ENCODE measurements at regions not wholly inside any gene's neighbourhood (a gene's known extent, or its start where the extent isn't known, plus 50 kb on each side); places are given as distances from the start of the nearest gene placed in this dataset.
"Not testable (repeated sequence)": the region's sequence is repeated elsewhere in the genome, so short reads cannot be mapped to it uniquely, and the experiment has no call there.

GRCh38 chr14:97994020-97994531 is 1196.9 kb downstream of the VRK1 start:
- Histone ChIP-seq H3K36me3 (ENCODE audit: control insufficient read depth, insufficient read depth, low read length) (no peaks in the 10 kb centered on the region), H3K27me3 (ENCODE audit: control insufficient read depth, insufficient read depth, low read length) (no peaks in the 10 kb centered on the region), H3K9me3 (ENCODE audit: control insufficient read depth, insufficient read depth, low read length) (no peaks in the 10 kb centered on the region), H3K4me1 (ENCODE audit: control insufficient read depth, insufficient read depth, low read length) (no peaks in the 10 kb centered on the region), H3K4me3 (ENCODE audit: low read length) (no peak overlapping the region), H3K27ac (ENCODE audit: low read length) (no peak overlapping the region)
- no CpG with 5 or more reads among the region's 5 CpGs for WGBS (ENCODE audit: insufficient coverage, insufficient read length)
- DNase-seq (ENCODE audit: low read depth, low spot score) = no peak

- no peaks in the 10 kb centered on the region for H3K36me3 ChIP-seq (ENCODE audit: control insufficient read depth, insufficient read depth, low read length)
- H3K9me3 ChIP-seq (ENCODE audit: control insufficient read depth, insufficient read depth, low read length) = no peaks in the 10 kb centered on the region
- no peaks in the 10 kb centered on the region for H3K27me3 ChIP-seq (ENCODE audit: control insufficient read depth, insufficient read depth, low read length)
- no peak overlapping the region for H3K4me3 ChIP-seq (ENCODE audit: low read length)
- H3K27ac ChIP-seq (ENCODE audit: low read length) = no peak overlapping the region
- DNase-seq (ENCODE audit: low read depth, low spot score) = no peak
- H3K4me1 ChIP-seq (ENCODE audit: control insufficient read depth, insufficient read depth, low read length) = no peaks in the 10 kb centered on the region
- no CpG with 5 or more reads among the region's 2 CpGs for WGBS (ENCODE audit: insufficient coverage, insufficient read length)
These were observed 1197.9 kb downstream of the VRK1 start for GRCh38 chr14:97995038-97995437.

GRCh38 chr14:97995531-97995930 is 1198.3 kb downstream of the VRK1 start:
- no peak for DNase-seq (ENCODE audit: low read depth, low spot score)

GRCh38 chr14:98006008-98006407 is 1208.8 kb downstream of the VRK1 start:
- DNase-seq (ENCODE audit: low read depth, low spot score) = no peak
- H3K36me3 ChIP-seq (ENCODE audit: control insufficient read depth, insufficient read depth, low read length) = no peaks in the 10 kb centered on the region
- H3K4me3 ChIP-seq (ENCODE audit: low read length) = no peak overlapping the region
- no peaks in the 10 kb centered on the region for H3K9me3 ChIP-seq (ENCODE audit: control insufficient read depth, insufficient read depth, low read length)
- H3K27ac ChIP-seq (ENCODE audit: low read length) = no peak overlapping the region
- WGBS (ENCODE audit: insufficient coverage, insufficient read length) = 100% methylated on average over 1 of the region's 7 CpGs
- no peaks in the 10 kb centered on the region for H3K27me3 ChIP-seq (ENCODE audit: control insufficient read depth, insufficient read depth, low read length)
- no peaks in the 10 kb centered on the region for H3K4me1 ChIP-seq (ENCODE audit: control insufficient read depth, insufficient read depth, low read length)

More at GRCh38 chr14:97995531-97995930, 1198.3 kb downstream of the VRK1 start:
- H3K36me3 ChIP-seq (ENCODE audit: control insufficient read depth, insufficient read depth, low read length) = no peaks in the 10 kb centered on the region
- no peaks in the 10 kb centered on the region for H3K27me3 ChIP-seq (ENCODE audit: control insufficient read depth, insufficient read depth, low read length)
- no peaks in the 10 kb centered on the region for H3K4me1 ChIP-seq (ENCODE audit: control insufficient read depth, insufficient read depth, low read length)
- no CpG with 5 or more reads among the region's 2 CpGs for WGBS (ENCODE audit: insufficient coverage, insufficient read length)
- H3K9me3 ChIP-seq (ENCODE audit: control insufficient read depth, insufficient read depth, low read length) = no peaks in the 10 kb centered on the region
- no peak overlapping the region for H3K27ac ChIP-seq (ENCODE audit: low read length)
- no peak overlapping the region for H3K4me3 ChIP-seq (ENCODE audit: low read length)

GRCh38 chr14:98008381-98009113 is 1211.4 kb downstream of the VRK1 start:
- Histone ChIP-seq H3K27me3 (ENCODE audit: control insufficient read depth, insufficient read depth, low read length) (no peaks in the 10 kb centered on the region), H3K27ac (ENCODE audit: low read length) (no peak overlapping the region), H3K36me3 (ENCODE audit: control insufficient read depth, insufficient read depth, low read length) (no peaks in the 10 kb centered on the region), H3K4me3 (ENCODE audit: low read length) (no peak overlapping the region), H3K9me3 (ENCODE audit: control insufficient read depth, insufficient read depth, low read length) (no peaks in the 10 kb centered on the region), H3K4me1 (ENCODE audit: control insufficient read depth, insufficient read depth, low read length) (no peaks in the 10 kb centered on the region)
- no CpG with 5 or more reads among the region's 4 CpGs for WGBS (ENCODE audit: insufficient coverage, insufficient read length)
- DNase-seq (ENCODE audit: low read depth, low spot score) = no peak

- not testable (repeated sequence) for H3K4me1 ChIP-seq (ENCODE audit: control insufficient read depth, insufficient read depth, low read length); H3K27me3 ChIP-seq (ENCODE audit: control insufficient read depth, insufficient read depth, low read length); H3K9me3 ChIP-seq (ENCODE audit: control insufficient read depth, insufficient read depth, low read length); DNase-seq (ENCODE audit: low read depth, low spot score); H3K36me3 ChIP-seq (ENCODE audit: control insufficient read depth, insufficient read depth, low read length); H3K4me3 ChIP-seq (ENCODE audit: low read length); H3K27ac ChIP-seq (ENCODE audit: low read length)
- WGBS (ENCODE audit: insufficient coverage, insufficient read length) = no CpG with 5 or more reads among the region's 3 CpGs
These were observed 1212.0 kb downstream of the VRK1 start for GRCh38 chr14:98009177-98009576.

- no peaks in the 10 kb centered on the region for H3K4me1 ChIP-seq (ENCODE audit: control insufficient read depth, insufficient read depth, low read length)
- no peaks in the 10 kb centered on the region for H3K9me3 ChIP-seq (ENCODE audit: control insufficient read depth, insufficient read depth, low read length)
- no peaks in the 10 kb centered on the region for H3K36me3 ChIP-seq (ENCODE audit: control insufficient read depth, insufficient read depth, low read length)
- H3K27ac ChIP-seq (ENCODE audit: low read length) = no peak overlapping the region
- no CpG with 5 or more reads among the region's 2 CpGs for WGBS (ENCODE audit: insufficient coverage, insufficient read length)
- no peak overlapping the region for H3K4me3 ChIP-seq (ENCODE audit: low read length)
- DNase-seq (ENCODE audit: low read depth, low spot score) = no peak
- H3K27me3 ChIP-seq (ENCODE audit: control insufficient read depth, insufficient read depth, low read length) = no peaks in the 10 kb centered on the region
These were observed 1213.6 kb downstream of the VRK1 start for GRCh38 chr14:98010784-98011183.

GRCh38 chr14:98014851-98015615 is 1217.9 kb downstream of the VRK1 start:
- no peak overlapping the region for H3K4me3 ChIP-seq (ENCODE audit: low read length)
- H3K27me3 ChIP-seq (ENCODE audit: control insufficient read depth, insufficient read depth, low read length) = no peaks in the 10 kb centered on the region
- H3K27ac ChIP-seq (ENCODE audit: low read length) = no peak overlapping the region
- no CpG with 5 or more reads among the region's 3 CpGs for WGBS (ENCODE audit: insufficient coverage, insufficient read length)
- no peak for DNase-seq (ENCODE audit: low read depth, low spot score)
- H3K4me1 ChIP-seq (ENCODE audit: control insufficient read depth, insufficient read depth, low read length) = no peaks in the 10 kb centered on the region
- H3K9me3 ChIP-seq (ENCODE audit: control insufficient read depth, insufficient read depth, low read length) = no peaks in the 10 kb centered on the region
- no peaks in the 10 kb centered on the region for H3K36me3 ChIP-seq (ENCODE audit: control insufficient read depth, insufficient read depth, low read length)

GRCh38 chr14:98015921-98016320 is 1218.7 kb downstream of the VRK1 start:
- H3K36me3 ChIP-seq (ENCODE audit: control insufficient read depth, insufficient read depth, low read length) = no peaks in the 10 kb centered on the region
- no peak overlapping the region for H3K27ac ChIP-seq (ENCODE audit: low read length)
- WGBS (ENCODE audit: insufficient coverage, insufficient read length) = no CpG with 5 or more reads among the region's 2 CpGs
- H3K9me3 ChIP-seq (ENCODE audit: control insufficient read depth, insufficient read depth, low read length) = no peaks in the 10 kb centered on the region
- H3K27me3 ChIP-seq (ENCODE audit: control insufficient read depth, insufficient read depth, low read length) = no peaks in the 10 kb centered on the region
- no peak for DNase-seq (ENCODE audit: low read depth, low spot score)
- H3K4me3 ChIP-seq (ENCODE audit: low read length) = no peak overlapping the region
- no peaks in the 10 kb centered on the region for H3K4me1 ChIP-seq (ENCODE audit: control insufficient read depth, insufficient read depth, low read length)

GRCh38 chr14:98018628-98019027 is 1221.4 kb downstream of the VRK1 start:
- no peaks in the 10 kb centered on the region for H3K27me3 ChIP-seq (ENCODE audit: control insufficient read depth, insufficient read depth, low read length)
- no peaks in the 10 kb centered on the region for H3K36me3 ChIP-seq (ENCODE audit: control insufficient read depth, insufficient read depth, low read length)
- WGBS (ENCODE audit: insufficient coverage, insufficient read length) = no CpG with 5 or more reads among the region's 2 CpGs
- no peak for DNase-seq (ENCODE audit: low read depth, low spot score)
- no peak overlapping the region for H3K27ac ChIP-seq (ENCODE audit: low read length)
- H3K4me3 ChIP-seq (ENCODE audit: low read length) = no peak overlapping the region
- H3K4me1 ChIP-seq (ENCODE audit: control insufficient read depth, insufficient read depth, low read length) = 0 out of 2 replicates have a peak, but pooled peaks cover 5% of the 10 kb centered on the region
- H3K9me3 ChIP-seq (ENCODE audit: control insufficient read depth, insufficient read depth, low read length) = no peaks in the 10 kb centered on the region
